Keratinocyte (primary cell): ENCODE measurements at regions not wholly inside any gene's neighbourhood (a gene's known extent, or its start where the extent isn't known, plus 50 kb on each side); places are given as distances from the start of the nearest gene placed in this dataset.

Experiments
- DNase-seq: peaks from one replicate; pipeline ENCODE4 v3.0.0-alpha.2; 2011; ENCODE audit warnings: low read depth, missing footprints, low spot score
- FAIRE-seq: peaks from 2 replicates; lab custom pipeline; 2011; peaks lifted over from hg19 to GRCh38; lab: Jason Lieb, UNC
- H2AFZ ChIP-seq: 2 replicates; pipeline ENCODE4 v1.6.0; 2012; ENCODE audit warnings: low read length, control low read depth, inconsistent platforms; ENCODE audit not compliant: control insufficient read depth
- H3K27ac ChIP-seq: 2 replicates; pipeline ENCODE4 v1.5.1; 2011; ENCODE audit warnings: low read length; ENCODE audit not compliant: control insufficient read depth, insufficient read depth
- H3K27me3 ChIP-seq: 3 replicates; pipeline ENCODE4 v1.6.0; 2011; ENCODE audit warnings: low read length; ENCODE audit not compliant: control insufficient read depth, insufficient read depth; ENCODE audit errors: extremely low read depth
- H3K36me3 ChIP-seq, 2 experiments: 2 replicates in 1 of 2; 3 replicates in 1 of 2; pipeline ENCODE4 v1.5.1; 2011; ENCODE audit warnings: low read length in 2 of 2, mild to moderate bottlenecking in 1 of 2; ENCODE audit not compliant: control insufficient read depth in 2 of 2, insufficient read depth in 2 of 2; ENCODE audit errors: extremely low read depth in 1 of 2
- H3K4me1 ChIP-seq: 3 replicates; pipeline ENCODE4 v1.5.1; 2011; ENCODE audit warnings: low read length; ENCODE audit not compliant: control insufficient read depth, insufficient read depth; ENCODE audit errors: extremely low read depth
- H3K4me2 ChIP-seq: 3 replicates; pipeline ENCODE4 v1.6.0; 2011; ENCODE audit warnings: low read depth, low read length; ENCODE audit not compliant: control insufficient read depth, insufficient read depth; ENCODE audit errors: extremely low read depth
- H3K4me3 ChIP-seq, 3 experiments: fragments of 200-600 bp in 1 of 3; sonication (generic) in 1 of 3; 2 replicates in 2 of 3; 3 replicates in 1 of 3; pipeline ENCODE4 v1.5.1; 2011 to 2016; ENCODE audit warnings: low read length in 3 of 3, mild to moderate bottlenecking in 3 of 3, control low read depth in 2 of 3, inconsistent platforms in 1 of 3, low read depth in 1 of 3, mixed read lengths in 1 of 3, mixed run types in 1 of 3, moderate library complexity in 1 of 3; ENCODE audit not compliant: control insufficient read depth in 2 of 3, insufficient read depth in 2 of 3; ENCODE audit errors: extremely low read depth in 1 of 3
- H3K79me2 ChIP-seq: 2 replicates; pipeline ENCODE4 v1.6.0; 2012; ENCODE audit warnings: low read length; ENCODE audit not compliant: control insufficient read depth, insufficient read depth
- H3K9ac ChIP-seq: 3 replicates; pipeline ENCODE4 v1.6.0; 2011; ENCODE audit warnings: low read length; ENCODE audit not compliant: control insufficient read depth, insufficient read depth; ENCODE audit errors: extremely low read depth
- H3K9me1 ChIP-seq: 3 replicates; pipeline ENCODE4 v1.6.0; 2011; ENCODE audit warnings: low read length; ENCODE audit not compliant: control insufficient read depth, insufficient read depth; ENCODE audit errors: extremely low read depth
- H3K9me3 ChIP-seq: 2 replicates; pipeline ENCODE4 v1.5.1; 2012; ENCODE audit warnings: low read depth, low read length; ENCODE audit not compliant: control insufficient read depth
- H4K20me1 ChIP-seq: 3 replicates; pipeline ENCODE4 v1.6.0; 2011; ENCODE audit warnings: low read length; ENCODE audit not compliant: control insufficient read depth, insufficient read depth; ENCODE audit errors: extremely low read depth
- EZH2 ChIP-seq: IDR thresholded peaks from one replicate; pipeline ENCODE4 v1.6.1; 2012; ENCODE audit warnings: inconsistent platforms, mild to moderate bottlenecking, low read length, moderate library complexity
- dilution Hi-C: fragments of 300-500 bp; cut with MboI; formaldehyde crosslinking; loops from one replicate; pipeline ENCODE4 v1.7.0; 2020; ENCODE audit warnings: low sequenced_read_pairs; ENCODE audit not compliant: extremely low pct_ligation_motif_present
- TF ChIP-seq, protein P1 (sequence below), 3 experiments: IDR thresholded peaks in 1 of 3; conservative IDR thresholded peaks in 1 of 3; optimal IDR thresholded peaks in 1 of 3; 2 replicates in 2 of 3; 3 replicates in 1 of 3; pipeline versions ENCODE3 to v1.5.1; 2011; ENCODE audit warnings: low read length in 3 of 3, mild to moderate bottlenecking in 3 of 3, moderate library complexity in 2 of 3, control low read depth in 1 of 3, inconsistent platforms in 1 of 3; ENCODE audit not compliant: insufficient read depth in 2 of 3; ENCODE audit errors: extremely low read depth in 1 of 3

DNA sequence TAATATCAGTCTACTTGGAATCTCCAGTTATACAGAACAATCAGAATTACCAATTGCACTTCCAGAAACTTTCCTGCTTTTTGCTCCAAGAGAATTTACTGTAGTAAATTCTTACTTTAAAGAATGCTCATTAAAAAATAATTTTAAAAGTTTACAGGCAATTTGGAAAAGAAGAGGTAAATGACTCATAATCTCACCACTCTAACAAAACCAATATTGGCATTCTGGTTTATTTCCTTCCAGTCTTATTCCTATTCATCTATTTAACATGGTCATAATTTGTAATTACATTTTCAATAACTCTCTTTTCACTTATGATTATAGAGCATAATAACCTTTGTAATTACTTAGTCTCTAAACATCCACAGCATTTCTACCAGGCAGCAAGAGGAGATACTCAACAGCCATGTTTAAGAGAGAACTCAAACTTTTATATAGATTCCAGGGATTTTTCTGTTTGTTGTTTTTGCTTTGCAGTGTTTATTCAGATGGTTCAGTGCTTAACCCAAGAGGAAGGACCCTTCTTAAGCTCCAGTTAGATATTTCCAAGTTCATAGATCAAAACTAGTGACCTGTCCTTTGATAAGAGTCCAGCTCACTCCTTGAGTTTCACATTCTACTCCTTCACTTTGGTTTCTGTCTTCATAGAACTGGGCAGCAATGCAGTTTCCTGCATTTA is 464.7 kb downstream of the TXNL1 start:
- Histone ChIP-seq H3K4me1 (peaks cover 1% of the 10 kb centered on the region), H3K36me3 (no peaks in the 10 kb centered on the region), H2AFZ (no peak overlapping the region), H3K4me3 (no peak overlapping the region), H3K27me3 (no peaks in the 10 kb centered on the region), H3K27ac (no peak overlapping the region), H3K9me3 (no peaks in the 10 kb centered on the region), H3K79me2 (no peaks in the 10 kb centered on the region), H3K9me1 (no peaks in the 10 kb centered on the region), H4K20me1 (no peaks in the 10 kb centered on the region), H3K9ac (no peak overlapping the region), H3K4me2 (no peak overlapping the region)
- dilution Hi-C loops, result no loop called here
- DNase-seq (no peak), FAIRE-seq (no peak)
- TF ChIP-seq, protein P1, sequence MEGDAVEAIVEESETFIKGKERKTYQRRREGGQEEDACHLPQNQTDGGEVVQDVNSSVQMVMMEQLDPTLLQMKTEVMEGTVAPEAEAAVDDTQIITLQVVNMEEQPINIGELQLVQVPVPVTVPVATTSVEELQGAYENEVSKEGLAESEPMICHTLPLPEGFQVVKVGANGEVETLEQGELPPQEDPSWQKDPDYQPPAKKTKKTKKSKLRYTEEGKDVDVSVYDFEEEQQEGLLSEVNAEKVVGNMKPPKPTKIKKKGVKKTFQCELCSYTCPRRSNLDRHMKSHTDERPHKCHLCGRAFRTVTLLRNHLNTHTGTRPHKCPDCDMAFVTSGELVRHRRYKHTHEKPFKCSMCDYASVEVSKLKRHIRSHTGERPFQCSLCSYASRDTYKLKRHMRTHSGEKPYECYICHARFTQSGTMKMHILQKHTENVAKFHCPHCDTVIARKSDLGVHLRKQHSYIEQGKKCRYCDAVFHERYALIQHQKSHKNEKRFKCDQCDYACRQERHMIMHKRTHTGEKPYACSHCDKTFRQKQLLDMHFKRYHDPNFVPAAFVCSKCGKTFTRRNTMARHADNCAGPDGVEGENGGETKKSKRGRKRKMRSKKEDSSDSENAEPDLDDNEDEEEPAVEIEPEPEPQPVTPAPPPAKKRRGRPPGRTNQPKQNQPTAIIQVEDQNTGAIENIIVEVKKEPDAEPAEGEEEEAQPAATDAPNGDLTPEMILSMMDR (optimal IDR thresholded peaks at IDR 0.05 in 1 of 3, IDR thresholded peaks at IDR 0.05 in 1 of 3, conservative IDR thresholded peaks at IDR 0.05 in 1 of 3; ENCODE audit: extremely low read depth in 1 of 3, insufficient read depth in 2 of 3, low read length in 3 of 3), result no peak
- TF ChIP-seq EZH2, result no peak

DNA sequence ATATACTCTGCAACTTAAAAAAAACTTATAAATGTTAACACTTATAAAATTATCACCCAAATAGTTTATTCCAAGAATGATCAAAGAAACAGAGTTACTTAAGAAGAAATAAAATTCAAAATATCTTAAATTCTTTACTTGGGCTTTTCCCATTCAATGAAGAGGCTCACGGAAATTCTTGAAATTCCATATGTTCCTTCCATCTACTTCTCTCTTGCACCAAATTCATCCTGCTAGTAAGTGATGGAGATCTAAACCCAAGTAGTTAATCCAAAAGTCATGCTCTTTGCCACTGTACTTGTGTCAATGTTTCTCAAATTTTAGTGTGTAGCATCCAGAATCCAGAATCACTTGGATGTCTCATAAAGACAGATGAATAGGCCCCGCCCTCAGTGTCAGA is 465.9 kb downstream of the TXNL1 start:
- no peak for TF ChIP-seq EZH2
- TF ChIP-seq, protein P1 (optimal IDR thresholded peaks at IDR 0.05 in 1 of 3, IDR thresholded peaks at IDR 0.05 in 1 of 3, conservative IDR thresholded peaks at IDR 0.05 in 1 of 3; ENCODE audit: extremely low read depth in 1 of 3, insufficient read depth in 2 of 3, low read length in 3 of 3), result no peak
- H3K4me2 ChIP-seq, result no peak overlapping the region
- no peak for FAIRE-seq
- H4K20me1 ChIP-seq, result no peaks in the 10 kb centered on the region
- H3K36me3 ChIP-seq, result no peaks in the 10 kb centered on the region
- no peaks in the 10 kb centered on the region for H3K79me2 ChIP-seq
- H3K4me1 ChIP-seq, result peaks cover 13% of the 10 kb centered on the region
- no peaks in the 10 kb centered on the region for H3K9me3 ChIP-seq
- H2AFZ ChIP-seq, result no peak overlapping the region
- DNase-seq, result no peak
- dilution Hi-C loops, result no loop called here
- H3K27ac ChIP-seq, result no peak overlapping the region
- H3K4me3 ChIP-seq, result no peak overlapping the region
- no peaks in the 10 kb centered on the region for H3K9me1 ChIP-seq
- H3K27me3 ChIP-seq, result no peaks in the 10 kb centered on the region
- no peak overlapping the region for H3K9ac ChIP-seq
